ENCODE measurements at regions not wholly inside any gene's neighbourhood (a gene's known extent, or its start where the extent isn't known, plus 50 kb on each side); places are given as distances from the start of the nearest gene placed in this dataset.

DNA sequence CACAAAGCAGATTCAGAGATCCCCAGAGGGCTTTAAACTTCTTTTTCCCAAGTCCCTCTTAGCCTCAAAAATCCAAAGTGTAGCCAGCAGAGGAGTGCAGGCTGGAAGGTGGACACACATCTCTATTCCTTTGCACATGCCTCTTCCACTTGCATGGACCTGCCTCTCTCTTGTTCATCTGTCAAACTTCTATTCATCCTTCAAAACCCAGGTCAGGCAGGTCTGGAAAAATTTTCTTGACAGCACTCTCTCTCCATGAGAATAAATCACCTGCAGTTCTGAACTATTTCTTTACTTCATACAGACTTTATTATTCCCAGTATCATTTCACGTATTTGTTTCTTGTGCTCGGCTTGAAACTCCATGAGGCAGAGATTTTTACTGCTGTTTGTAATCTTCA, 127.5 kb downstream of the SS18 start:
- DNase-seq: no peak

DNA sequence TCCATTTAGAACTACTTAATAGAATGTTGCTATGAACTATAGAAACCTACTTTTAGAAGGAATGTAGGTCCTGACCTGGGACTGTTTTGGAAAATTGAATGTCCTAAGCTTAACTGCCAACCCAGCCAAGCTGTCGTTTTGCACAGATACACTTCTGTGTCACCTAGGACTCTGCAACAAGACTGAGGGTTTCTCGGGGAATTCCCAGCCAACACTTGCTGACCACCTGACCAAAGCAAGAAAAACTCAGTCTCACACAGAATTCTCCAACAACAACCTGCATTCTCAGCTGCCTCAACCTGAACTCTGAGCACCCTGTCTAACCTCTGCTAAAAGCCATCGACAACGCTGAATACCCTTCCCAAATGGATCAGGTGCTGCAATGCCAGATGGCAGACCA, 128.2 kb downstream of the SS18 start:
- DNase-seq: peak; percentile 9

DNA sequence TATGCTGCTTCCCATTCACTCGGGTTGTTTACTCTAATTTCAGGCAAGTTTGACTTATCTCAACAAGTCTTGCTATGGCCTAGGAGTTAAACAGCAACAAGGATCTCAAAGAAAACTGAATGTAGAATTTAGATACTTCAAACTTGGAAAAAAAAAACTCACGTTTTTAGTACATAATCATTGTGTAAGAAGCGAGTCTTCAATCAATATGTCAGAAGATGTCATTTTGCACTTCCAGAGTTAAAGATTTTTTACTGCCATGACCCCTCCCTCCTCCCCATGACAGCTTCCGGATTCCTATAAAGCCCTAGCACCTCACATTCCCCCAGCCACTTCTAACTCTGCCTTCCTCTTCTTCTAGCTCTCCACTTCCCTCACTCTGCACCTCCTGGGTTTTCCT, 133.4 kb downstream of the SS18 start:
- no peak for DNase-seq

DNA sequence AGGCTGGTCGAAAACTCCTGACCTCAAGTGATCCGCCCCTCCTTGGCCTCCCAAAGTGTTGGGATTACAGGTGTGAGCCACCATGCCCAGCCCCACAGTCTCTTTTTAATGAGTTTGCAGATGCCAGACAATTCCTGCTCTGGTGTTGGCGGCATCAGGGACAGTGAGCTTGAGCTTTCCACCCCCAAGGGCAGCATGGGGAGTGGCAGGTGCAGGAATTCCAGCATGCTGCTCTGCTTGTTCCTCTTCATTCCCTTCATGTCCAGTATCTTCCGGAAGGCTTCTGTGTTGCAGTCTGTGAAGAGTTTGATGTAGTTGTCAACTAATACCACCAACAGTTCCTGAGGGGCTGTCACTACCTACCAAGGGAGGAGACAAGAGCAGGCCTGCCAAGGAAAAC, 137.3 kb downstream of the SS18 start:
- no peak for DNase-seq

DNA sequence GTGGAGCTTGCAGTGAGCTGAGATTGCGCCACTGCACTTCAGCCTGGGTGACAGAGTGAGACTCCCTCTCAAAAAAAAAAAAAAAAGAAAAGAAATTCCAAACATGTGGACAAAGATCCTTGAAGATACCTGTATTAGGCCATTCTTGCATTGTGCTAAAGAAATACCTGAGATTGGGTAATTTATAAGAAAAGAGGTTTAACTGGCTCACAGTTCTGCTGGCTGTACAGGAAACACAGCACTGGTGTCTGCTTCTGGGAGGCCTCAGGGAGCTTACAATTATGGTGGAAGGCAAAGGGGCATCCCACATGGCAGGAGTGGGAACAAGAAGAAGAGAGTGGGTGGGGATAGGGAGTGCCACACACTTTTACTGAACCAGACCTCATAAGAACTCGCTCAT, 140.1 kb downstream of the SS18 start:
- no peak for DNase-seq

DNA sequence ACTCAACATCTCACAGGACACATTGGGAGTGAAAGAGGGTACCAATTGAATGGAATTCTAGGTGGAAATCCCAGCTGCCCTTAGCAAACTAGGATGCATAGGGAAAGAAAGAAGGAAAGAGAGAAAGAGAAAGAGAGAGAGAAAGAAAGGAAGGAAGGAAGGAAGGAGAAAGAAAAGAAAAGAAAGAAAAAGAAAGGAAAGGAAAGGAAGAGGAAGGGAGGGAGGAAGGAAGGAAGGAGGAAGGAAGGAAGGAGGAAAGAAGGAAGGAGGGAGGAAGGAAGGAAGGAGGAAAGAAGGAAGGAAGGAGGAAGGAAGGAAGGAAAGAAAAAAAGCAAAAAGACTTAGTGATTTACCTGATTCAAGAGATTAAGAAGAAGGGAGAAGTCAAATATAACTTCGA, 143.9 kb downstream of the SS18 start:
- no peak for DNase-seq

DNA sequence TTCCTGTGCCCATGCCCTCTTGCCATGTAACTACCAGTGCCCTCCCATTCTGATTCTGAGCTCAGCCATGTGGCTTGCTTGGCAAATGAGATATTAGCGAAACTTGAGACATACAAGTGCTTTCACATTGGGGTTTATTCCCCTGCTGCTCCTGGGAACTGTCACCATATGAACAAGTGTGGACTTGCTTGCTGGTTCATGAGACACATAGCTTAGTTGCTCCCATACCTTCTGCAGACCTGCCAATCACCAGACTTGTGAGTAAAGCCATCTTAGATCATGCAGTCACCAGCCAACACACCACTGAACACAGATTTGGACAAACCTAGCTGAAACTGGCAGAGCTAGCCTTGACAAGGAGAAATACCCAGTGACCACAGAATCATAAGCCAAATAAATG, 155.1 kb downstream of the SS18 start:
- peak; percentile 95 for DNase-seq

DNA sequence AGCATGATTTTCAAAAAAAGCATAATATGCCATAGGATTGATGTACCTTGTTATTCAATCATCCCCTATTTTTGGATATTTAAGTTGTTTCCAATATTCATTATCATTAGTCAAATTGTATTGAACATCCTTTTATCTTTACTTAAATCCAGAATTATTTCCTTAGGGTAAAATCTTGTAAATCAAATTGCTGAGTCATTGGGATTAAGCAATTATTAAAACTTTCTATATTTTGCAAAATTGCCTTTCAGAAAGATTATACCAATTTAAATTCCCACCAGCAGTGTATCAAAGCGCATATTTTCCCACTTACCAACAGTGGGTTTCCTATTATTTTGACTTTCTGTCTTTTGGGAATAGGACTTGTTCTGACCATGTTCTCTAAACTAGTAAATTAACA, 159.3 kb downstream of the SS18 start:
- no peak for DNase-seq

DNA sequence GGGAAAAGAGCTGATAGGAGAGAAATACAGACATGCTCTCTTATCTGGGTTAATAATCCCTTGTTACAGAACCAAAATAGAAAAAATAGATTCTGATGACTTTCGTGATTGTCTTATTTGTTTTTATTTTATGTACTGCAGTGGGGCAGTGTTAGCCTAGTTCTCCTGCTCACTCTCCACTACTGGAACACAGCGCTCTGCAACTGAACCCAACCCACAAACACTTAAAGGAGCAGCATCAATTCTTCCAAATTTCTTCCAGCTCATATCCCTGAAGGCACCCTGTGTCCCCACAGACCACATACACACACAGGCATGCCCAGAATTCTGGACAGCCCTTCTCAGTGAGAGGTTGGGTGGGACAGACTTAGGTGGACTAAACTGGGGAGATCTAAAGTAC, 160.6 kb downstream of the SS18 start:
- no peak for DNase-seq

DNA sequence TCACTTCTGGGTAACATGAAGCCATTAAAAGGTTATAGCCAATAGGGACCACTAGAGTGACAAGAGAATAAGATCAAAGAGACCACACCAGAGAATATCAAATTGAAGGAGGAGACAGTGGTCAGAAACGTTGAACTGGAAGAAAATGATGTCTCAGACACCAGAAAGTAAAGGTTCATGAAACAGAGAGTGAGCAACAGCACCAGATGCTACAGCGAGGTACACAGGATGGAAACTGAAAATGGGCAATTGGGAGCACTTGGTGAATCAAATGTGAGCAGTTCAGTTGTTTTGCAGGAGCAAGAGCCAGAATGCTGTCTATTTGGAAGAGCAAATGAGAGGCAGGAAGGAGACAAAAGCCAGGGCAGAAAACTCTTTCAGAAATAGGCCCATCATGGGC, 162.6 kb downstream of the SS18 start:
- DNase-seq: no peak

DNA sequence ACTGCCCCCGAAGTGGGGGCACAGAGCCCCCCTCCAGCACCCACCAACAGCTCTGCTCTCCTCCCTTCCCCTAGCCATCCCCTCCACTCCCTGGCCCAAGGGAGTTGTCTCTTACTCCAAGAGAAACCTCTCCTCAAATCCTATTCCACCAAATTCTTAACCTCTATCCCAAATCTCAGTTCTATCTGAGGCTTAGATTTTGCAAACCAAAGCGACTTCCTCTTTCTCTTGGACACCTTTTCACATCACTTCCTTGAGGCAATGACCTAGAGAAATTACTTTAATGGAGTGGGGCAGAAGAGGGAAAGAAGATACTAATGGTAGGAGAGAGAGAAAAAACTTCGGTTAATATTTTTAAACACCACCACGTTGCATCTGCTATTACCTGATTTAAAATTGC, 167.2 kb downstream of the SS18 start:
- DNase-seq: no peak

DNA sequence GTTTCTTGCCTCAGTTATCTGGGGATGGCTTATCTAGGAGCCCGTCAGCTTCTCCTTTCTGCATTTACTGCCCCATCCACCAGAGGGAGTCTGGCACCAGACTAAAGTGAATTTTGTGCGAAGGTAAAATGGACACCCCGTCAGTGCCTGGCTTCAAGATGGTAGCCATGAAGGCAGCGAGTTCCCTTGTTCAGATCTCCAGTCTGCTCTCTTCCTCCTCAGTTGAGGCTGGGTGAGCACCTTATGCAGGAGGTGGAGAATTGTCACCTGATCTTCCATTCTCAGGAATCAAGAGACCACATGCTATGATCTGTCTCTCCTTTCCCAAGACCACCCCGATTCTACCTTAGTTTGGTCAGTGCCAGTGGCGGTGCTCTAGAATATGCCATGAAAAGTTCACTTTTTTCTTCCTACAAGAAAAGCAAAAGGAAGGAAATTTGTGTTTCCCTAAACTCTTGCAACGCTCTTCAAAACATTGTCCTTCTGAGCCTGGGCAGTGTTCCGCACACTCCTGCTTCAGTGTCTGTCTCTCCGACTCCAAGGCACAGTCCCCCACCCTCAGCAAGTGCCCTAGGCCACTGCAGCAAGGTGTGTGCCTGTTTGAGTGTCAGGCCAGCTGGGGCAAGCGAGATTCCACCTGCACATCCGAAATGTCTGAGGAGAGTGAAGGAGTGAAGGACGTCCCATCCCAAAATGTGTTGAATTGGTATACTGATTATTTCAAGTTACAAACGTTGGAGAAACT, 168.6 kb downstream of the SS18 start:
- peak; percentile 58 for DNase-seq

DNA sequence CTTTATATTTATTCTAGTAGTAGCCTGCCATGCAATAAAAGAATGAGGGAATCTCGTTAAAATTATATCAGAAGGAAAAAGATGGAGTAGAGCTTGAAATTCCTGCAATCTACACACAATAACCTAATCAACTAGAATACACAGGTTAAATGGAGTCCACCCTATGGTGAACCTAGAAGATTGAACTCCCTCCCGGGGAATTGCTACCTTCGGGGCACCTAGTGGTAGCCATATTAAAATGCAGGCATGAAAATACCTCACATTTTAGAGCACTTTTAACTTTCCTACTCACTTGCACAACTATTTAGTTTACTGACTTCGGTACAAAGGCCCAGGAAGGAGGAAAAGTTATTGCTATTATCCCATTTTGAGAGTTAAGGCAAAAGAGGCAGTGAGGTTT, 174.5 kb downstream of the SS18 start:
- no peak for DNase-seq

DNA sequence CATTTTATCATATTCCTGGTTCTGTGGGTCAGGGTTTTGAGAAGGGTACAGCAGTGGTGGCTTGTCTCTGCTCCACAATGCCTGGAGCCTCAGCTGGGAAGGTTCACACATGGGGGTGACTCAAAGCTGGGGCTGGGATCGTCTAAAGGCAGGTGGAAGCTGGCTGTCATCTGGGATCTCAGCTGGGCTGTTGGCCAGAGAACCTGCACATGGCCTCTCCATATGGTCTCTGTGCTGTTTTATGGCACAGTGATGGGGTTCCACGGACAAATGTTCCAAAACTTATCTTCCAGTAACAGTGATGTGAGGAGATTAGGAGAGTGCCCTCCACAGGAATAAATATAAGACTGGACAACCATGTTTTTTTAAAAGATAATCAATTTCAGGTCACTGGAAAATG, 191.4 kb downstream of the SS18 start:
- DNase-seq: peak; percentile 72

DNA sequence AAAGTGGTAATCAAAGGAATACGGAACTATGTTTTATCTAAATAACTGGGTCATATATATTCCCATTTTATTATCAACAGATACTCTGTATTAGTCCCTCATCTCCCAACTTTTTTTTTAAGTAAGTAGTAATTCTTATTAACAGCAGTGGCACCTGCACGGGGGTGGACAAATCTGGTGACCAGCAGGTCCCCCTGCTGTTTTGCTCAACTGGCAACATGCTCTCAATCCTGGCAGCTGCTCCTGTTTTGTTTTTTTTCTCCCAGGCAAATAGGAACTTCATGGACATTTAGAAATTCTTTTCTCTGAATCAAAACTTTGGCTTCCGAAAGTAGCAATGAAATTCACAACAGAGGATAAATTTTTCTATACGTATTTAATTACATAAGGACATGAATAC, 193.5 kb downstream of the SS18 start:
- peak; percentile 68 for DNase-seq

DNA sequence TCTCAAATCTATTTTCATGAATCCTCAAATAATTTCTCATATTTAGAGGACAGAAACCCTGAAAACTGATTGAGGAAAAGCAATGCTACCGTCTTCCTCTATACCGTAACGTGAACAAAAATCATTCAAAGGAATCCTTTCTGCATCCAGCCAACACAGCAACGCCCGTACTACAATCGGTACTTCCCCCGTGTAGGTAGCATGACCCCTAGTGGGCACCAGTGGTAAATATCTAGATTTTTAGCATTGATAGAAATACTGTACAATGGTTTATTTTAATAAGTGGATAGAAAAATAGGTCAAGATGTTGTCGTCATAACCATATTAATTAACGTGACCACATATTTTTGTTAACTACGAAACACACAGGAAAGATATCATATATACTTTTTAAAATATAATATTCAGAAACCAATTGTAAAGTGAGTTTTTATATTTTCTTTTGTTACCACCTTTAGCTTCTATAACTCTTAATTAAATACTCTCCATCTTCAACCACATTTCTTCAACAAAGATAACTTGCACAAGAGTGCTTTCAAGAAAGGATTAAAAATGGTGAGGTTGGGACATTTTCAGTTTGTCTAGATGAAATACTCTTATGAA, 194.1 kb downstream of the SS18 start:
- DNase-seq: peak; percentile 59

DNA sequence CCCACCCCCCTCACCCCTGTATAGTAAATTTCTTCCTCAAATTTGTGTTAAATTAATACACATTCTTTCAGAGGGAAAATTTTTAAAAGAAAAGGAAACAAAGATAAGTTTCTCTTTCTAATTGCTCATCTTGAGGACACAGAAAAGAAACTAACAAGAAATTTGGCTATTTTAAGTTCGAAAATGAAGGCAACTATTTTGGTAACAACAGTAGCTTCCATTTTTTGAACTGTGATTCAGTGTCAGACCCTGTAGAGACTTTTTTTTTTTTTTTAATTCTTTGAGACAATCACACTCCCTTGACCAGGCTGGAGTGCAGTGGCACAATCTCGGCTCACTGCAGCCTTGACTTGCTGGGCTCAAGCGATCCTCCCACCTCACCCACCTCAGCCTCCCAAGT, 194.9 kb downstream of the SS18 start:
- no peak for DNase-seq

DNA sequence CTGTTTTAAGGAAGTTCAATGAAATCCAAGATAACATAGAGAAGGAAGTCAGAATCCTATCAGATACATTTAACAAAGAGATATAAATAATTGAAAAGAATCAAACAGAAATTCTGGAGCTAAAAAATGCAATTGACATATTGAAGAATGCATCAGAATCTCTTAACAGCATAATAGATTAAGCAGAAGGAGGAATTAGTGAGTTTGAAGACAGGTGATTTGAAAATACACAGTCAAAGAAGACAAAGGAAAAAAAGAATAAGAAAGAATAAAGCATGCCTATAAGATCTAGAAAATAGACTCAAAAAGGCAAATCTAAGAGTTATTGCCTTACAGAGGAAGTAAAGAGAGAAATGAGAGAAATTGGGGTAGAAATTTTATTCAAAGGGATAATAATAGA, 204.1 kb downstream of the SS18 start:
- no peak for DNase-seq

DNA sequence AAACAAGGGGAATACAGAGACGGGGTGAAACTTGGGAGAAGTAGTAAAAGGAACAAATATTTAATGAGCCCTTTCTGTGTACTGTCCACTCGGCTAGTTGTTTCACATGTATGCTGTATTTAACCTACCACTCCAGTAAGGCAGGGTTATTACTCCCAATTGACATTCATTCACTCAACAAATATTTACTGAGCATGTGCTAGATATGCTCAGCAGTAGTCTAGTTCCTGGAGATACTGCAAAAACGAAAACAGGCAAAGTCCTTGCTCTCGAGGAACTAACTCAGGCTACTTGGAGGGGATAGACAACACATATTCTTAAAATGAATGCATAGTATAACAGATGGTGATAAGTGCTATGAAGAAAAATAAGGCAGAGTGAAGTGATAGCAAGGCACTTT, 207.3 kb downstream of the SS18 start:
- DNase-seq: no peak

DNA sequence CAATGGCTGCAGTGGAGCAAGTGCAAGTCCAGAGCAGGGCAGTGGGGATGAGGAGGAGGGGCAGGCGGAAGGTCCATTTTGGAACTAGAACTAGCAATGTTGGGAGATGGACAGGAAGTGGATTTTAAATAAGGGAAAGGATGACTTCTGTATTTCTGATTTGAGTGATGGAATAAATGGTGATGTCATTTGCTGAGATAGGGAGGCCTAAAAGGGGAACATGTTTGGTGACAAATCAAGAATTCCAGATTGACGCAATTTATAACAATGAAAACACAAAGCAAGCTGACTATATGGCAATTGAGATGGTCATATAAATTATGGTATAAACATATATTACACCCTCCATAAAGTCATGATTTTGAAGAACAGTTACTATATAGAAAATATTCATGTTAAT, 209.3 kb downstream of the SS18 start:
- DNase-seq: no peak

DNA sequence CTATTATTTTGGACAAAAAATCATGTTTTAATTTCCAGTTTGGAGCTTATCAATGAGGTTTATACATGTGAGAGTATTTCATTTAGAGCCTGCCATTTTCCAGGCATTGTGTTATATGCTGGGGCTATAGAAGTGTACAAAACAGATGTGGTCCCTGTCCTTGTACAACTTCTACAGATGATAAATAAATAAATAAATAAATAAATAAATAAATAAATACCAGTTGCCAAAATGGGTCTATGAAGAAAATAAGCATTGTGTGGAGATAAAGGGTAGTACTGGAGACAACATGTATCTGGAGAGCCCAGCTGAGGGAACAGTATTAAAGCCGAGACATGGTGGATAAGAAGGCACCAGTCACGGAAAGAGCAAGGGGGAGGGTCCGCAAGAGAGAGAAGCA, 210.0 kb downstream of the SS18 start:
- DNase-seq: no peak

DNA sequence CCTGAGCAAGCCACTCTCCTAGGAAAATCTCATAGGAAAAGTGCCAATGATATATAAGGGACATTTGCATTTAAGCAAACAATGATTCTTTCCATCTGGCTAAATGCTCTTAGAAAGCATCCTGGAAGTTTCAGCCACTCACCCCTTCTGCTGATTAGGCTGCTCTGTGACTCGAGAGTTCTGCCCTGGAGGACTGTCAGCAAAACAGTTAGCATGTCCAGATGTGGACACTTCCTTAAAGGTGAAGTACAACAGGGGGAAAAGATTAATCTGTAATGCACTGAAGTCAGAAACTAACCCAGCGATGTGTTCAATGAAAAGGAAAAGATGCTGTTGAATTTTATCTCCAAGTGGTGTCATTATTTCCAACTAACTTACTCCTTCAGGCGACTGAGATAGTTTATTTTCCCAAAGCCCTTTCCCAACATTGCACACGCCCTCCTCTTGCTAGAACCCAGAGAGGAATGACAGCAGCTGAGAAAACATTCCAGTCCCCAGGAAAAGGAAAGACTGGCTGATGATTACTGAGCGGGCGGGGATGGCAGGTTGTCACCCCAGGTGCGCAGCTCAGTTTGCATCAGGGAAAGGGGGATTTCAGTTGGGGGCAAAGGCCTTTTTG, 214.0 kb downstream of the SS18 start:
- DNase-seq: peak; percentile 13

DNA sequence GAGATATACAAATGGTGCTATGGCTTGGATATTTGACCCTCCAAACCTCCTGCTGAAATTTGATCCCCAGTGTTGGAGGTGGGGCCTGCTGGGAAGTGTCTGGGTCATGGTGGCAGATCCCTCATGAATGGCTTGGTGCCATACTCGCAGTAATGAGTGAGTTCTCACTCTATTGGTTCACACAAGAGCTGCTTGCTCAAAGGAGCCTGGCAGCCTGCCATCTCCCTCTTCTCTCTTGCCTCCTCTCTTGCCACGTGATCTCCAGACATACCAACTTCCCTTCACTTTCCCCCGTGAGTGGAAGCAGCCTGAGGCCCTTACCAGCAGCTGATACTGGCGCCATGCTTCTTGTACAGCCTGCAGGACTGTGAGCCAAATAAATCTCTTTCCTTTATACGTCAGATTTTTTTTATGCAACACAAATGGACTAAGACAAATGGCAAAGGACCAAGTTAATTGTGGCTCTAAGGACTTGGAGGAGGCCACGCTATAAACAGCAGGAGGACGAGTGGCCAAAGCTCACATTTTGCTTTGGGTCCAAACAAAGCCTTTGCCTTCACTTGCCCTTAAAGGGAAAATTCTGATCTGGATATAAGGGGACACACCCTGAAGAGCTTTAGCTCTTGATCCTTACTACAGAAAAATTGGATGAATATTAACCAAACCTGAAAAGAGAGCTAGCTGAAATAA, 214.7 kb downstream of the SS18 start:
- peak; percentile 74 for DNase-seq

DNA sequence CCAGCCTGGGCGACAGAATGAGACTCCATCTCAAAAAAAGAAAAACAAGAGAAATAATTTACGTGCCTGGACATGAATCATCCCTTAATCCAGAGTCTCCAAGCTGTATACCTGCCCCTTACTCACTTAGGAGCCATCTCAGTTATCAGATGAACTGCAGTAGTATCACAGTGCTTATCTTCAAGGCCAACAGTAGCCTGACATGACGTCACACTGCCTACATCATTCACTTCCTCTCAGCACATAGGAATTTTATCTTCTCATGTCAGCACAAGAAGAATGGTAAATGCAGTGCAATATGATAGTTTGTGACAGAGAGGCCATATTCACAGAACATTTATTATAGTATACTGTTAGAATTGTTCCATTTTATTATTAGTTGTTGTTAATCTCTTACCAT, 216.6 kb downstream of the SS18 start:
- no peak for DNase-seq

Data from NCI-H2171 treated with DMSO at 0.1 percent for 48 hours (cell line).